ENCODE measurements at regions not wholly inside any gene's neighbourhood (a gene's known extent, or its start where the extent isn't known, plus 50 kb on each side); places are given as distances from the start of the nearest gene placed in this dataset.

DNA sequence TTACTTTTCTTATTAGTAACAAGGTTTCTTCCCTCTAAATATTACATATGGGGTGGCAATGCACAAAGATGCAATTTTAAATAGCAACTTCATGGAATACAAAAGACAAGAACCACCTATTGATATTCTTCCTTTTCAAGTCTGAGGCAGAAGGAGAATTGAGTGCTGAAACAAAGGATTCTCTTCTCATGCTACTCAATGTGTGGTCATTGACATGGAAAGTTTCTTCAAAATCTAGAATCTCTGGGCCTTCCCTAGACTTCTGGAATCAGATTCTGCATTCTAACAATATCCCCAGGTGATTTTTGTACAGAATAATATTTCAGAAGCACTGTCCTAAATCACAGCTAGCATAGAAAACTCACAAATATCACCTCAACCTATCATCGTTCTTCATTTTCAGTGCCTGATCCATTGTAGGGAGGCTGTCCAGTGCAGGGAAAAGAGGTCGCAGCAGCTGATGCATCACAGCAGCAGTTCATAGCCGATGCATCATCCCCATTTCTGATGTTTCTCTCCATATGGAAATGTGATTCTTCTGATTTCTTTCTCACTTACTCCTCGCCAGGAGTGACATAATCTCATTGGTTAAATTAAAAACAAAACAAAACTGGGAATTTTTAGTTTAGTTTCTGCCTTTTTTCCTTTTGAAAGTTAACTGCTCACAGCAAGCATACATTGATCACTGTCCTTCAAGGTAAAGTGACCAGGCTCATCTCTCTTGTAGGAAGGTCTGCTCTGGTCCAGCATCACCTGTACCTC lies 139.5 kb upstream of the FAM83B start:
- ATAC-seq (ENCODE audit: insufficient read depth, low read depth), result no peak
- Histone ChIP-seq H3K4me2 (ENCODE audit: insufficient read depth, low read length) (no peak overlapping the region), H3K4me3 (ENCODE audit: low read depth in 1 of 2, low read length in 2 of 2) (no peak overlapping the region), H3K9ac (ENCODE audit: low read depth, low read length) (no peak overlapping the region), H4K20me1 (ENCODE audit: insufficient read depth, low read length) (no peaks in the 10 kb centered on the region), H3K9me3 (ENCODE audit: insufficient read depth, low read length, severe bottlenecking) (no peaks in the 10 kb centered on the region), H3K36me3 (ENCODE audit: insufficient read depth, low read length) (no peaks in the 10 kb centered on the region), H3K79me2 (ENCODE audit: insufficient read depth, low read length) (no peaks in the 10 kb centered on the region), H3K27me3 (ENCODE audit: insufficient read depth, low read length, poor library complexity) (no peaks in the 10 kb centered on the region), H2AFZ (ENCODE audit: low read depth, low read length) (no peak overlapping the region), H3K27ac (ENCODE audit: low read length) (no peak overlapping the region), H3K4me1 (ENCODE audit: insufficient read depth, low read length) (no peaks in the 10 kb centered on the region)
- TF ChIP-seq, protein P1, sequence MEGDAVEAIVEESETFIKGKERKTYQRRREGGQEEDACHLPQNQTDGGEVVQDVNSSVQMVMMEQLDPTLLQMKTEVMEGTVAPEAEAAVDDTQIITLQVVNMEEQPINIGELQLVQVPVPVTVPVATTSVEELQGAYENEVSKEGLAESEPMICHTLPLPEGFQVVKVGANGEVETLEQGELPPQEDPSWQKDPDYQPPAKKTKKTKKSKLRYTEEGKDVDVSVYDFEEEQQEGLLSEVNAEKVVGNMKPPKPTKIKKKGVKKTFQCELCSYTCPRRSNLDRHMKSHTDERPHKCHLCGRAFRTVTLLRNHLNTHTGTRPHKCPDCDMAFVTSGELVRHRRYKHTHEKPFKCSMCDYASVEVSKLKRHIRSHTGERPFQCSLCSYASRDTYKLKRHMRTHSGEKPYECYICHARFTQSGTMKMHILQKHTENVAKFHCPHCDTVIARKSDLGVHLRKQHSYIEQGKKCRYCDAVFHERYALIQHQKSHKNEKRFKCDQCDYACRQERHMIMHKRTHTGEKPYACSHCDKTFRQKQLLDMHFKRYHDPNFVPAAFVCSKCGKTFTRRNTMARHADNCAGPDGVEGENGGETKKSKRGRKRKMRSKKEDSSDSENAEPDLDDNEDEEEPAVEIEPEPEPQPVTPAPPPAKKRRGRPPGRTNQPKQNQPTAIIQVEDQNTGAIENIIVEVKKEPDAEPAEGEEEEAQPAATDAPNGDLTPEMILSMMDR (IDR thresholded peaks at IDR 0.05; ENCODE audit: borderline replicate concordance, extremely low read depth, low read length, poor library complexity, severe bottlenecking), result no peak
- no peak for TF ChIP-seq EZH2 (IDR thresholded peaks at IDR 0.05; ENCODE audit: borderline replicate concordance, low read depth, low read length, severe bottlenecking)
- DNase-seq, result no peak

DNA sequence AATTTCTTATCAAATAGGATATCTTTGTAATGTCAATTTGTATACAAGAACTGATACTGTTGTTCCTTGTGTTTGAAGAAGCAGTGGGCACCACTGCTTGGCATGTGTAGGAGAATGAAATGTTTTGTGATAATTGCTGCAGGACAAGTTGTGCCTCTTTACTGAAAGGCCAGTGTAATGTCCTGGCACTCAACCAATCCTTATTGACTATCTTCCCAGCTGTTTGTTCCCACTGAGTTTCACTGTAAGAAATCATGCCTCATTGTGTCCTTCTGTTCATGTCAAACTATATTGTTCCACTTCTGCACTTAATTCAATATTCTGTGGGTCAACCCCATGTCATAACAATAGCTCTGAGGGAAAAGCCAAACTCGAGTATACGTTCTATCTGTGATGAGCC lies 136.1 kb upstream of the FAM83B start:
- Histone ChIP-seq H3K4me2 (ENCODE audit: insufficient read depth, low read length) (no peak overlapping the region), H3K79me2 (ENCODE audit: insufficient read depth, low read length) (no peaks in the 10 kb centered on the region), H4K20me1 (ENCODE audit: insufficient read depth, low read length) (no peaks in the 10 kb centered on the region), H3K27ac (ENCODE audit: low read length) (no peak overlapping the region), H2AFZ (ENCODE audit: low read depth, low read length) (no peak overlapping the region), H3K9ac (ENCODE audit: low read depth, low read length) (no peak overlapping the region), H3K4me3 (ENCODE audit: low read depth in 1 of 2, low read length in 2 of 2) (no peak overlapping the region), H3K9me3 (ENCODE audit: insufficient read depth, low read length, severe bottlenecking) (no peaks in the 10 kb centered on the region), H3K36me3 (ENCODE audit: insufficient read depth, low read length) (no peaks in the 10 kb centered on the region), H3K27me3 (ENCODE audit: insufficient read depth, low read length, poor library complexity) (no peaks in the 10 kb centered on the region), H3K4me1 (ENCODE audit: insufficient read depth, low read length) (no peaks in the 10 kb centered on the region)
- ATAC-seq (ENCODE audit: insufficient read depth, low read depth) (no peak), DNase-seq (no peak)
- no peak for TF ChIP-seq EZH2 (IDR thresholded peaks at IDR 0.05; ENCODE audit: borderline replicate concordance, low read depth, low read length, severe bottlenecking)
- TF ChIP-seq, protein P1 (IDR thresholded peaks at IDR 0.05; ENCODE audit: borderline replicate concordance, extremely low read depth, low read length, poor library complexity, severe bottlenecking), result no peak

DNA sequence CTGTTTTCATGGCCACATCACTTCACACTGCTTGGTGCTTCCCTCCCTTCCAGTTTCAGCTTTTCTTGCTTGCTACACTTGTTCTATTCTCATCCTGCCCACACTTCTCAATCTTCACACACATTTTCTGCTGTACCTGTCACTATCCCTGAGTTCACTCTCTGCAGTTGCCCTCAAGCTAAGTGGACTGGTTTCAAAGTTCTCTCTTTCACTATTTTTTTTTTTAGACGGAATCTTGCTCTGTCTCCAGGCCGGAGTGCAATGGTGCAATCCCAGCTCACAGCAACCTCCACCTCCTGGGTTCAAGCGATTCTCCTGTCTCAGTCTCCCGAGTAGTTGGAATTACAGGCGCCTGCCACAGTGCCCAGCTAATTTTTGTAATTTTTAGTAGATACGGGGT lies 130.6 kb upstream of the FAM83B start:
- Histone ChIP-seq H2AFZ (ENCODE audit: low read depth, low read length) (no peak overlapping the region), H3K27me3 (ENCODE audit: insufficient read depth, low read length, poor library complexity) (no peaks in the 10 kb centered on the region), H3K4me1 (ENCODE audit: insufficient read depth, low read length) (no peaks in the 10 kb centered on the region), H3K9me3 (ENCODE audit: insufficient read depth, low read length, severe bottlenecking) (no peaks in the 10 kb centered on the region), H3K36me3 (ENCODE audit: insufficient read depth, low read length) (no peaks in the 10 kb centered on the region), H3K4me3 (ENCODE audit: low read depth in 1 of 2, low read length in 2 of 2) (no peak overlapping the region), H3K9ac (ENCODE audit: low read depth, low read length) (no peak overlapping the region), H3K4me2 (ENCODE audit: insufficient read depth, low read length) (no peak overlapping the region), H3K79me2 (ENCODE audit: insufficient read depth, low read length) (no peaks in the 10 kb centered on the region), H3K27ac (ENCODE audit: low read length) (no peak overlapping the region), H4K20me1 (ENCODE audit: insufficient read depth, low read length) (no peaks in the 10 kb centered on the region)
- DNase-seq, result no peak
- TF ChIP-seq, protein P1 (IDR thresholded peaks at IDR 0.05; ENCODE audit: borderline replicate concordance, extremely low read depth, low read length, poor library complexity, severe bottlenecking), result no peak
- no peak for TF ChIP-seq EZH2 (IDR thresholded peaks at IDR 0.05; ENCODE audit: borderline replicate concordance, low read depth, low read length, severe bottlenecking)
- ATAC-seq (ENCODE audit: insufficient read depth, low read depth), result no peak
